Activated T-cell treated with anti-CD3 and anti-CD28 coated beads, Interleukin-2, amount 50 U/mL, for 24 hours (primary cell): ENCODE measurements at regions not wholly inside any gene's neighbourhood (a gene's known extent, or its start where the extent isn't known, plus 50 kb on each side); places are given as distances from the start of the nearest gene placed in this dataset.

Source experiments
- DNase-seq: peaks from one replicate; pipeline ENCODE4 v3.0.0-alpha.2; 2020
- H3K27ac Mint-ChIP-seq: 2 replicates; pipeline ENCODE4 v1.8.0; 2020; ENCODE audit warnings: mild to moderate bottlenecking, mixed read lengths
- H3K27me3 Mint-ChIP-seq: 2 replicates; pipeline ENCODE4 v1.8.0; 2020; ENCODE audit warnings: mixed read lengths
- H3K36me3 Mint-ChIP-seq: 2 replicates; pipeline ENCODE4 v1.8.0; 2020; ENCODE audit warnings: low read depth, mixed read lengths
- H3K4me1 Mint-ChIP-seq: 2 replicates; pipeline ENCODE4 v1.8.0; 2020; ENCODE audit warnings: low read depth, mixed read lengths
- H3K4me3 Mint-ChIP-seq: 2 replicates; pipeline ENCODE4 v1.8.0; 2020; ENCODE audit warnings: mild to moderate bottlenecking, moderate library complexity, mixed read lengths
- H3K9me3 Mint-ChIP-seq: 2 replicates; pipeline ENCODE4 v1.8.0; 2020; ENCODE audit warnings: mixed read lengths

DNA sequence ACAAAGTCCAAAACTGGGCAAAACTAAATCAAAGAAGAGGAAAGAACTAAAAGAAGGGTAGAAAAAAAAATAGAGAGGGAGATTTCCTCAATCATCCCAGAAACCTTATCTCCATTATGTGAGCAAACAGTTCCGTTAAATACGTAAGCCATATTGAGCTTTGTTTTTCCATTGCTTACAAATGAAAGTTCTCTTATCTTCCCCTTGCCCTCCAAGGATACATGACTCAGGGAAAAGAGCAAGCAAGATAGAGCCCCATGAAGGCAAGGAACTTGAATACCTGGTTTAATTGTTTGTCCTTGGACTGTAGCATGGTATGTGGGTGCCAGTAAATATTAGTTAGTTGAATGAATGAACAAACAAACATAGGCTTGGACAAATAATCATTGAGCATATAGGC, 126.8 kb upstream of the USP15 start:
- Mint-ChIP-seq H3K27me3 (no peaks in the 10 kb centered on the region), H3K4me1 (no peaks in the 10 kb centered on the region), H3K36me3 (no peaks in the 10 kb centered on the region), H3K9me3 (no peaks in the 10 kb centered on the region), H3K4me3 (no peak overlapping the region), H3K27ac (no peak overlapping the region)
- no peak for DNase-seq

GRCh38 chr12:62135553-62136200, 124.5 kb upstream of the USP15 start:
- Mint-ChIP-seq H3K4me3 (no peak overlapping the region), H3K4me1 (no peaks in the 10 kb centered on the region), H3K27me3 (no peaks in the 10 kb centered on the region), H3K9me3 (no peaks in the 10 kb centered on the region), H3K36me3 (no peaks in the 10 kb centered on the region), H3K27ac (no peak overlapping the region)
- DNase-seq = no peak

GRCh38 chr12:62136496-62136895, 123.7 kb upstream of the USP15 start:
- no peaks in the 10 kb centered on the region for H3K9me3 Mint-ChIP-seq
- no peaks in the 10 kb centered on the region for H3K36me3 Mint-ChIP-seq
- no peak for DNase-seq
- H3K4me3 Mint-ChIP-seq = no peak overlapping the region
- no peaks in the 10 kb centered on the region for H3K27me3 Mint-ChIP-seq
- H3K27ac Mint-ChIP-seq = no peak overlapping the region
- H3K4me1 Mint-ChIP-seq = no peaks in the 10 kb centered on the region

GRCh38 chr12:62138527-62138926, 121.7 kb upstream of the USP15 start:
- H3K4me3 Mint-ChIP-seq = no peak overlapping the region
- H3K4me1 Mint-ChIP-seq = no peaks in the 10 kb centered on the region
- no peak overlapping the region for H3K27ac Mint-ChIP-seq
- H3K9me3 Mint-ChIP-seq = no peaks in the 10 kb centered on the region
- H3K27me3 Mint-ChIP-seq = no peaks in the 10 kb centered on the region
- DNase-seq = no peak
- H3K36me3 Mint-ChIP-seq = no peaks in the 10 kb centered on the region

DNA sequence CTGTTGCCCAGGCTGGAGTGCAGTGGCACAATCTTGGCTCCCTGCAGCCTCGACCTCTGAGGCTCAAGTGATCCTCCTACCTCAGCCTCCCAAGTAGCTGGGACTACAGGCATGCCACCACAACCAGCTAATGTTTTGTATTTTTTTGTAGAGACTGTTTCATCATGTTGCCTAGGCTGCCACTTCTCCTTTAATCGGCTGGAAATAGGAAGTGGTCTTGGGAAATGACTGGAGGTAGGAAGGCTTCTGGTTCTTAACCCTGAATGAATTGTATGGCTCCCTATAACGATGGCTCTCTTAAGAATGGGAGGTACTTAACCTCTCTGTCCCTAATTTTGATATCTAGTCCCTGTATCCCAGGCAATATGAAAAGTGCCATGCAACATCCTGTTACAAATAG, 113.9 kb upstream of the USP15 start:
- no peaks in the 10 kb centered on the region for H3K36me3 Mint-ChIP-seq
- no peaks in the 10 kb centered on the region for H3K9me3 Mint-ChIP-seq
- H3K27me3 Mint-ChIP-seq = no peaks in the 10 kb centered on the region
- no peak overlapping the region for H3K27ac Mint-ChIP-seq
- H3K4me3 Mint-ChIP-seq = no peak overlapping the region
- H3K4me1 Mint-ChIP-seq = no peaks in the 10 kb centered on the region
- no peak for DNase-seq

DNA sequence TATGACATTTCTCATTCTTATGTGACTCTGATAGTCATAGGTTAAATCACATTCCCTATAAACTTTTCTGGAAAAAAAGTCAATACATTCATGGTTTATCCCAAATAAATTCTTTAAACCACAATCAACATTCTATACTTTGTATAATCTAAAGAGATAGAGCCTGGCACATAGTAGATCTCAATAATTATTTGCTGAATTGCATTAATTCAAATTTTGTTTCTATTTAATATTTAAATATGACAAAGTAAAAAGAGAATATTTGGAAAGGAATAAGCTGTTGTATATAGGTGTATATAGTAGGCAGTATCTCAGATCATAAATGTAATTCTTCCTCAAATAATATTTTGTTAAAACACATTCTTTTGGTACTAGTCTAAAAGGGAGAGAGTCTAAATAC, 102.2 kb upstream of the USP15 start:
- no peak overlapping the region for H3K4me3 Mint-ChIP-seq
- no peaks in the 10 kb centered on the region for H3K36me3 Mint-ChIP-seq

GRCh38 chr12:62158461-62159360, 101.5 kb upstream of the USP15 start:
- H3K4me1 Mint-ChIP-seq = peaks cover 25% of the 10 kb centered on the region
- H3K36me3 Mint-ChIP-seq = no peaks in the 10 kb centered on the region
- no peak for DNase-seq
- H3K4me3 Mint-ChIP-seq = no peak overlapping the region
- H3K27ac Mint-ChIP-seq = peak overlapping the region; percentile 2
- no peaks in the 10 kb centered on the region for H3K27me3 Mint-ChIP-seq
- no peaks in the 10 kb centered on the region for H3K9me3 Mint-ChIP-seq

More for the DNA sequence above, 102.2 kb upstream of the USP15 start:
- no peaks in the 10 kb centered on the region for H3K27me3 Mint-ChIP-seq
- no peaks in the 10 kb centered on the region for H3K9me3 Mint-ChIP-seq
- DNase-seq = no peak
- H3K27ac Mint-ChIP-seq = no peak overlapping the region
- H3K4me1 Mint-ChIP-seq = peaks cover 23% of the 10 kb centered on the region

GRCh38 chr12:62162214-62162613, 98.0 kb upstream of the USP15 start:
- H3K9me3 Mint-ChIP-seq = no peaks in the 10 kb centered on the region
- H3K27ac Mint-ChIP-seq = no peak overlapping the region
- no peak overlapping the region for H3K4me3 Mint-ChIP-seq
- DNase-seq = no peak
- no peaks in the 10 kb centered on the region for H3K27me3 Mint-ChIP-seq
- no peaks in the 10 kb centered on the region for H3K36me3 Mint-ChIP-seq
- H3K4me1 Mint-ChIP-seq = peaks cover 25% of the 10 kb centered on the region

DNA sequence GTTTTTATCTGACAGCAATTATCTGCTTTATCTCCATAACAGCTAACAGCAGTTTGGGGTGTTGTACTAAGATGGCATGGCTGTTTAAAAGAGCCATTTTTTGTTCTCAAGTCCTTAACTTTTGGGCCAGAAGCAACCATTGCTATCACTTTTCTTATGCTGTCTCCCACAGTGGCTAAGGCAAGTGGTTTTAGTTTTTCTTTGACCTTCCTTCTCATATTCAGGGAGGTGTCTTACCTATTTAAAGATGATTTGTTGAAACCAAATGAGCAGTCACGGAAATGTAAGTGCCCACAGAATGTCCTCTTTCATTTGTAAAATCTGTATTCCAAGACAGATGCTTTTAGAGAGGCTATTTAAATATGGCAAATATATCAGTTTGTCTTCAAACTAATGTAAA, 96.8 kb upstream of the USP15 start:
- Mint-ChIP-seq H3K4me1 (peaks cover 25% of the 10 kb centered on the region), H3K27ac (no peak overlapping the region), H3K27me3 (no peaks in the 10 kb centered on the region), H3K36me3 (no peaks in the 10 kb centered on the region), H3K9me3 (no peaks in the 10 kb centered on the region), H3K4me3 (no peak overlapping the region)
- DNase-seq = no peak

DNA sequence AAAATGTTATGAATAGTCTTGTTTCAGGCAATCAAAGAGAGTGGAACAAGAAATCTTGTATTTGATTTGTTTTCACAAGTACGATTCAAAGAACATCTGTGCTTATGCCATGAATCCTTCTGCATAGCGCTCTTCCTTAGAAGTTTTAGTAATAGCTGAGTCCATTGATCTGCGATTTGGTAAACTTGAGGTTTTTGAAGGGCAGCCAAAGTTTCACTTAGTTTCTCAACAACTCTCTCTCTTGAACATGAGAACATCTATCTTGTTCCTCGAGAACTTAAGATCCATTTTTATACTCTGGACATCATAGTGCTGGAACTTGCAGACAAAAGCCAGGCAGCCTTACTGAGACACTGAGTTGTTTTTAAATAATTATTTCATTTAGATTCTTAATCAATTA, 96.2 kb upstream of the USP15 start:
- no peak overlapping the region for H3K27ac Mint-ChIP-seq

DNA sequence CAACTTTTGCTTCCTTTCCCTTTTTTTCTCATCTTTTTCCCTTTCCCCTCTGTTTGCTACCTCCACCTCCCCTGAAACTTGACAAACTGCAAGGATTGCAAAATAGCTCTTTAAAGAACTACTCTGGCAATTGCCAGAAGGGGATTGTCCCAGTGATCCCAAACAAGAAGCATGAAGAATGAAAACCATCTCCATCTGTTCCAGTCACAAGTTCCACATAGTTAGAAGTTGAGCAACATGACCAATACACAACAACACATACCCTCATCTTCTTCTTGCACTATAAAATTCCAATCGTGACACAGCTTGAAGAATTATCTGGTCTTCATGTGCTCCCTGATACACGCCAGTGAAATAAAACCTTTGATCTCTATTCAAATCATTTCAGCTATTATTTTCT, 93.7 kb upstream of the USP15 start:
- Mint-ChIP-seq H3K36me3 (no peaks in the 10 kb centered on the region), H3K4me3 (no peak overlapping the region), H3K4me1 (peaks cover 9% of the 10 kb centered on the region), H3K9me3 (no peaks in the 10 kb centered on the region), H3K27me3 (no peaks in the 10 kb centered on the region), H3K27ac (no peak overlapping the region)
- DNase-seq = no peak

More for the DNA sequence above, 96.2 kb upstream of the USP15 start:
- DNase-seq = no peak
- no peak overlapping the region for H3K4me3 Mint-ChIP-seq
- H3K9me3 Mint-ChIP-seq = no peaks in the 10 kb centered on the region
- no peaks in the 10 kb centered on the region for H3K36me3 Mint-ChIP-seq
- H3K4me1 Mint-ChIP-seq = peaks cover 18% of the 10 kb centered on the region
- H3K27me3 Mint-ChIP-seq = no peaks in the 10 kb centered on the region

GRCh38 chr12:62168411-62168810, 91.8 kb upstream of the USP15 start:
- Mint-ChIP-seq H3K4me1 (peaks cover 2% of the 10 kb centered on the region), H3K9me3 (no peaks in the 10 kb centered on the region), H3K27me3 (no peaks in the 10 kb centered on the region), H3K27ac (no peak overlapping the region), H3K4me3 (no peak overlapping the region), H3K36me3 (no peaks in the 10 kb centered on the region)
- no peak for DNase-seq

DNA sequence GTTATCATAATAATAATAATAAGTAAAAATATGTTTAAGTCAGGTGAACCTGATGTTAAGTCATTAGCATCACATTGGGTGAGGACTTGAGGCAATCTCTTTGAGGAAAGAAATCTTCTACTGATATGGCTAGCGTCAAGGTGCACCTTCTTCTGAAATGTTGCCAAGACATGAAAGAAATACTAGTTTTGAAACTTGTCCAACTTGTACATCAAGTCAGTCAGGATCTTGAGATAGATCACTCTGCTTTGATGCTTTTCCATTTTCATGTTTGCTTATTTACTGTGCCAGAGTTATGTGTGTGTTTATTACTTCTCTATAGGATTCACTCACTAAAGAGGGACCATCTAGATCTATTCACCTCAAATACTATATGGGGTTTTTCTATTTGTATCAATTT, 90.0 kb upstream of the USP15 start:
- Mint-ChIP-seq H3K27ac (no peak overlapping the region), H3K36me3 (no peaks in the 10 kb centered on the region), H3K4me3 (no peak overlapping the region), H3K9me3 (no peaks in the 10 kb centered on the region), H3K4me1 (no peaks in the 10 kb centered on the region), H3K27me3 (no peaks in the 10 kb centered on the region)
- no peak for DNase-seq

GRCh38 chr12:62190689-62191490, 69.3 kb upstream of the USP15 start:
- Mint-ChIP-seq H3K9me3 (no peaks in the 10 kb centered on the region), H3K27ac (no peak overlapping the region)
- peak; percentile 47 for DNase-seq

More at GRCh38 chr12:62190689-62191490, 69.3 kb upstream of the USP15 start:
- H3K4me1 Mint-ChIP-seq = peaks cover 21% of the 10 kb centered on the region
- H3K36me3 Mint-ChIP-seq = no peaks in the 10 kb centered on the region
- peaks cover 54% of the 10 kb centered on the region for H3K27me3 Mint-ChIP-seq
- peak overlapping the region; percentile 75 for H3K4me3 Mint-ChIP-seq
